SK-N-MC (cell line): ENCODE measurements at regions not wholly inside any gene's neighbourhood (a gene's known extent, or its start where the extent isn't known, plus 50 kb on each side); places are given as distances from the start of the nearest gene placed in this dataset.

Experiments
- EZH2 ChIP-seq: fragments of 200-600 bp; sonication (generic); IDR thresholded peaks from one replicate; pipeline ENCODE4 v1.6.1; 2017; ENCODE audit warnings: antibody characterized with exemption
- FOXP2 ChIP-seq: optimal IDR thresholded peaks from 2 replicates; pipeline ENCODE3; 2011; ENCODE audit warnings: mild to moderate bottlenecking, moderate library complexity; ENCODE audit not compliant: insufficient read depth; ENCODE audit errors: extremely low read length, control extremely low read depth
- POLR2AphosphoS5 ChIP-seq: IDR thresholded peaks from 2 replicates; pipeline ENCODE4 v1.6.1; 2012; ENCODE audit warnings: mild to moderate bottlenecking, low read depth, low read length, borderline replicate concordance

DNA sequence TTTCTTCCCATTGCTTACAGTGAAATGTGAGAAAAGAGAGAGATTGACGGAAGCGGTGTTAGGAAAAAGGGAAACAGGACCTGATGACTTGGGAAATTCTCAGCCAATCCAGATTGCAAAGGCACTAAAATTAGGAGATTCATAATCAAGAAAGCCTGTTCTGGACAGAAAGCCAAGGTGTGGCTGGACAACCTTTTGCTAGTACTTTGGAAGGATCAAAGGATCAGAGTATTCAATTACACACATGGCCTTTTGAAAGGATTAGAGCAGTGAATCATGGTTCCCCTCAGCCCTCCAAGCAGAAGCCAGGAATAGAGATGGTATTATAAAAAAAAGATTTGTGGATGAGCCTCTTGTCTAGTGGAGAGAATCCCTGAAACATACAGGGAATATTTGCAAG lies 669.8 kb upstream of the ADAMTS5 start:
- TF ChIP-seq EZH2: no peak
- TF ChIP-seq POLR2AphosphoS5: no peak
- TF ChIP-seq FOXP2: no peak
